Lower lobe of right lung (tissue), 2 donors: ENCODE measurements at regions not wholly inside any gene's neighbourhood (a gene's known extent, or its start where the extent isn't known, plus 50 kb on each side); places are given as distances from the start of the nearest gene placed in this dataset.

Experiments used
- ATAC-seq, 2 donors: fragments of 200-7000 bp; cut with Tn5 transposase; one replicate each; pipeline ENCODE4 v1.9.1; 2020 to 2022; ENCODE audit warnings: mild to moderate bottlenecking in 2 of 2, moderate library complexity in 2 of 2
- DNase-seq: peaks from one replicate; pipeline ENCODE4 v3.0.0-alpha.2; 2020
- H3K27ac ChIP-seq: fragments of 200-600 bp; one replicate; pipeline ENCODE4 v1.8.0; 2022
- H3K27me3 ChIP-seq: fragments of 200-600 bp; one replicate; pipeline ENCODE4 v1.8.0; 2022; ENCODE audit warnings: low read depth
- H3K36me3 ChIP-seq: fragments of 200-600 bp; one replicate; pipeline ENCODE4 v1.8.0; 2022; ENCODE audit warnings: mild to moderate bottlenecking
- H3K4me1 ChIP-seq: fragments of 200-600 bp; one replicate; pipeline ENCODE4 v1.8.0; 2022
- H3K4me3 ChIP-seq: fragments of 200-600 bp; one replicate; pipeline ENCODE4 v1.8.0; 2022; ENCODE audit warnings: mild to moderate bottlenecking
- H3K9me3 ChIP-seq: fragments of 200-600 bp; one replicate; pipeline ENCODE4 v1.8.0; 2022
- CTCF ChIP-seq: fragments of 200-600 bp; IDR thresholded peaks from one replicate; pipeline ENCODE4 v1.8.0; 2022; ENCODE audit warnings: antibody characterized with exemption, mild to moderate bottlenecking
- intact Hi-C: fragments of 100-400 bp; cut with DNase I; formaldehyde crosslinking; loops from one replicate; pipeline ENCODE4 v1.11.0; 2022
- donor health status: DM: no; HTN: yes; CAD: no; lungs with severe emphysema.

- TF ChIP-seq CTCF: no peak
- Histone ChIP-seq H3K27me3 (no peaks in the 10 kb centered on the region), H3K36me3 (no peaks in the 10 kb centered on the region), H3K9me3 (no peaks in the 10 kb centered on the region), H3K4me1 (no peaks in the 10 kb centered on the region), H3K27ac (no peak overlapping the region), H3K4me3 (no peak overlapping the region)
- no peak for DNase-seq
- intact Hi-C loops: no loop called here
- no peak for ATAC-seq
Measured at GRCh38 chr21:28699186-28699585, 293.5 kb downstream of the LTN1 start.

GRCh38 chr21:28696844-28697410, 295.8 kb downstream of the LTN1 start:
- no peaks in the 10 kb centered on the region for H3K9me3 ChIP-seq
- H3K4me1 ChIP-seq: no peaks in the 10 kb centered on the region
- no peak for ATAC-seq
- H3K27ac ChIP-seq: no peak overlapping the region
- intact Hi-C loops: no loop called here
- no peaks in the 10 kb centered on the region for H3K36me3 ChIP-seq
- H3K27me3 ChIP-seq: no peaks in the 10 kb centered on the region
- H3K4me3 ChIP-seq: no peak overlapping the region
- DNase-seq: no peak
- no peak for TF ChIP-seq CTCF

- DNase-seq: no peak
- Histone ChIP-seq H3K4me1 (no peaks in the 10 kb centered on the region), H3K27ac (no peak overlapping the region), H3K9me3 (no peaks in the 10 kb centered on the region), H3K27me3 (no peaks in the 10 kb centered on the region), H3K36me3 (no peaks in the 10 kb centered on the region), H3K4me3 (no peak overlapping the region)
- no peak for ATAC-seq
- intact Hi-C loops: no loop called here
- TF ChIP-seq CTCF: no peak
Measured at GRCh38 chr21:28693476-28693875, 299.2 kb downstream of the LTN1 start.

- intact Hi-C loops: no loop called here
- no peak for TF ChIP-seq CTCF
Measured at GRCh38 chr21:28690196-28690595, 302.5 kb downstream of the LTN1 start.

GRCh38 chr21:28688381-28688780, 304.3 kb downstream of the LTN1 start:
- no peak for TF ChIP-seq CTCF
- Histone ChIP-seq H3K4me3 (no peak overlapping the region), H3K4me1 (no peaks in the 10 kb centered on the region), H3K9me3 (no peaks in the 10 kb centered on the region), H3K27ac (no peak overlapping the region), H3K27me3 (no peaks in the 10 kb centered on the region), H3K36me3 (no peaks in the 10 kb centered on the region)
- DNase-seq (no peak), ATAC-seq (no peak)
- intact Hi-C loops: no loop called here

More at GRCh38 chr21:28690196-28690595, 302.5 kb downstream of the LTN1 start:
- ATAC-seq: no peak
- no peak overlapping the region for H3K4me3 ChIP-seq
- no peak for DNase-seq
- H3K27me3 ChIP-seq: no peaks in the 10 kb centered on the region
- H3K4me1 ChIP-seq: no peaks in the 10 kb centered on the region
- H3K36me3 ChIP-seq: no peaks in the 10 kb centered on the region
- no peaks in the 10 kb centered on the region for H3K9me3 ChIP-seq
- no peak overlapping the region for H3K27ac ChIP-seq

GRCh38 chr21:28687586-28687985, 305.1 kb downstream of the LTN1 start:
- no peak for ATAC-seq
- intact Hi-C loops: no loop called here

More at GRCh38 chr21:28687586-28687985, 305.1 kb downstream of the LTN1 start:
- Histone ChIP-seq H3K27me3 (no peaks in the 10 kb centered on the region), H3K27ac (no peak overlapping the region), H3K4me1 (no peaks in the 10 kb centered on the region), H3K4me3 (no peak overlapping the region), H3K9me3 (no peaks in the 10 kb centered on the region), H3K36me3 (no peaks in the 10 kb centered on the region)
- DNase-seq: no peak
- no peak for TF ChIP-seq CTCF
